ENCODE measurements at regions not wholly inside any gene's neighbourhood (a gene's known extent, or its start where the extent isn't known, plus 50 kb on each side); places are given as distances from the start of the nearest gene placed in this dataset.

DNA sequence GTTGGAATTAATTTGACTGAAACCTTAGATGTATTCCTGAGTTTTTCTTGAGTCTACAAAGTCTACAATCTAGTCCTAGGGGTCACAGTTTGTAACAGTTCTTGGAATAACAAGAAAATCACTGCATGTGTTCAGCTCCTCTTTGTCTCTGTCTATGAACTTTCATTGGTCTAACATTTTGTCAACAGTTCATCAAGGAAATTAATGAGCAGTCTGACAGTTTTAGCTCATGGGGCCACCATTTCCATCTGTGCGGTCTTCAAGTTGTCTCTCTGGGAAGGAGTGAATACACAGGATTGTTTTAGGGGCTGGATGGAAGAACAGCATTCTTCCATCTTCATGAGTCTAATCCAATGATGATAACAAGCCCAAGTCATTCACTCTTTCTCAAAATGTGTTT, 276.4 kb downstream of the TMEM167A start:
- Histone ChIP-seq H3K4me3 (no peak overlapping the region), H3K4me1 (no peaks in the 10 kb centered on the region), H3K27ac (no peak overlapping the region), H3K27me3 (replicated peaks in 1 of 7) (no peaks in the 10 kb centered on the region), H3K36me3 (no peaks in the 10 kb centered on the region), H3K9me3 (no peaks in the 10 kb centered on the region)
- TF ChIP-seq, protein P1, sequence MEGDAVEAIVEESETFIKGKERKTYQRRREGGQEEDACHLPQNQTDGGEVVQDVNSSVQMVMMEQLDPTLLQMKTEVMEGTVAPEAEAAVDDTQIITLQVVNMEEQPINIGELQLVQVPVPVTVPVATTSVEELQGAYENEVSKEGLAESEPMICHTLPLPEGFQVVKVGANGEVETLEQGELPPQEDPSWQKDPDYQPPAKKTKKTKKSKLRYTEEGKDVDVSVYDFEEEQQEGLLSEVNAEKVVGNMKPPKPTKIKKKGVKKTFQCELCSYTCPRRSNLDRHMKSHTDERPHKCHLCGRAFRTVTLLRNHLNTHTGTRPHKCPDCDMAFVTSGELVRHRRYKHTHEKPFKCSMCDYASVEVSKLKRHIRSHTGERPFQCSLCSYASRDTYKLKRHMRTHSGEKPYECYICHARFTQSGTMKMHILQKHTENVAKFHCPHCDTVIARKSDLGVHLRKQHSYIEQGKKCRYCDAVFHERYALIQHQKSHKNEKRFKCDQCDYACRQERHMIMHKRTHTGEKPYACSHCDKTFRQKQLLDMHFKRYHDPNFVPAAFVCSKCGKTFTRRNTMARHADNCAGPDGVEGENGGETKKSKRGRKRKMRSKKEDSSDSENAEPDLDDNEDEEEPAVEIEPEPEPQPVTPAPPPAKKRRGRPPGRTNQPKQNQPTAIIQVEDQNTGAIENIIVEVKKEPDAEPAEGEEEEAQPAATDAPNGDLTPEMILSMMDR (IDR thresholded peaks at IDR 0.05 in 8 of 11, conservative IDR thresholded peaks at IDR 0.05 in 3 of 11), result no peak
- TF ChIP-seq POLR2AphosphoS5 (IDR thresholded peaks at IDR 0.05) (no peak), POLR2A (IDR thresholded peaks at IDR 0.05) (no peak)
- 92 to 100% (median 98%) methylated on average over 1 of the region's 1 CpG for WGBS, 5 donors
- intact Hi-C loops (cut with DNase I; ENCODE audit: low total_unique reads), result no loop called here
- DNase-seq, result no peak

DNA sequence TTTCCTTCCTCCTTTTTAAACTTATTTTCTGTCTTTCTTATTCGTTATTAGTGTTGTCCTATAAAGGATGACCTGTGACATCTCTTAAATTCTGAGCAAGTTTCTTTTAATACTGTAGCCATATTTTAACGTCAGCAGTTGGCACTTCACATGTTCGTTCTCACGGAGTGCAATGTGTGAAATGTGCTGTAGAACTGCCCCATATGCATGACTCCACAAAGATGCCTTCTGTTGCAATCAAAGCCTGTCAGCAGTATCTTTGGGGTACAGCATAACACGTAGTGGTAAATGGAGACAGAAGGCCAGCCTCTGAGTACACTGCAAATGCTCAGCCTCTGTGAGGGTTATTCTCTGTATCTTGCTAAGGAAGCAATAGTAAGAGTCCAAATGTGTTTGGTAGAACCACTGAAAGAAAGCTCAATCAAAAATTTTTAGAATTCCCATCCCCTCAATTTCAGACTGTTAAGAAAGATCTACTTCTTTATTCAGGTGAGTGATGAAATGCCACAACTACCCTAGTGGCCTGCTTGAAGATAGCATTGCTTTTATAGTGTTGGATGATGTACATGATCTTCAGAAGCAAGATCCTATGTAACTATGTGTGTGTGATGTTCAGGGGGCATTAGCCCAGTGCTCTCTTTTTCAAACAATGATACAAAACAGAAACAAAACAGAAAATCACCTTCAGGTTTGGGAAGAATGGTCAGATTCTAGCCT, 277.7 kb downstream of the TMEM167A start:
- H3K4me3 ChIP-seq, result no peak overlapping the region
- no peaks in the 10 kb centered on the region for H3K9me3 ChIP-seq
- no peaks in the 10 kb centered on the region for H3K36me3 ChIP-seq
- H3K27ac ChIP-seq, result no peak overlapping the region
- H3K27me3 ChIP-seq (replicated peaks in 1 of 7), result no peaks in the 10 kb centered on the region
- TF ChIP-seq, protein P1 (IDR thresholded peaks at IDR 0.05 in 8 of 11, conservative IDR thresholded peaks at IDR 0.05 in 3 of 11), result no peak
- TF ChIP-seq POLR2A (IDR thresholded peaks at IDR 0.05) (no peak), POLR2AphosphoS5 (IDR thresholded peaks at IDR 0.05) (no peak)
- intact Hi-C loops (cut with DNase I; ENCODE audit: low total_unique reads), result loop anchor here (10.0 kb wide), 1 partner anchor 155 kb away; no protein-coding TSS in a partner anchor
- no peak for DNase-seq
- WGBS, 5 donors, result 61 to 74% (median 68%) methylated on average over 5 of the region's 5 CpGs
- no peaks in the 10 kb centered on the region for H3K4me1 ChIP-seq

DNA sequence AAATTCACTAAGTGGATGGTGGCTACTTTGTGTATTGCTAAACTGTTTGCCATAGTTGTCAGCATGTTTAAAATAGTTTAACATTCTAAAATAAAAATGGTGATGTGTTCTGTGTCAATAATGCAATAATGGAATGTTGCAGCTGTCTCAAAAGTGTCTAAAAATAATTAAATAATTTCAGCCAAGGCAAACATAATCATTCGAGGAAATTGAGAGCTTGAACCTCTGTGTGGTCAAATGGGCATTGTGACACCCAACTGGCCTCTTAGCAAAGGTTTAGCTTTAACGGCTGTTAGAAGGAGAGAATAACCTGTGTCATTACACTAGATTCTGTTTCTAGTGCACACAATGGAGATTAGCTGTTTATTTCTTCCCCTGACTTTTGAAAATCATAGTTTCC, 278.5 kb downstream of the TMEM167A start:
- no peak for DNase-seq
- 62 to 93% (median 73%) methylated on average over 2 of the region's 2 CpGs for WGBS, 5 donors
- intact Hi-C loops (cut with DNase I; ENCODE audit: low total_unique reads), result loop anchor here (10.0 kb wide), 1 partner anchor 154 kb away; no protein-coding TSS in a partner anchor
- no peak overlapping the region for H3K27ac ChIP-seq
- H3K4me1 ChIP-seq, result no peaks in the 10 kb centered on the region
- H3K27me3 ChIP-seq (replicated peaks in 1 of 7), result no peaks in the 10 kb centered on the region
- no peak overlapping the region for H3K4me3 ChIP-seq
- TF ChIP-seq POLR2A (IDR thresholded peaks at IDR 0.05) (no peak), POLR2AphosphoS5 (IDR thresholded peaks at IDR 0.05) (no peak)
- TF ChIP-seq, protein P1 (IDR thresholded peaks at IDR 0.05 in 8 of 11, conservative IDR thresholded peaks at IDR 0.05 in 3 of 11), result no peak
- no peaks in the 10 kb centered on the region for H3K9me3 ChIP-seq
- no peaks in the 10 kb centered on the region for H3K36me3 ChIP-seq

DNA sequence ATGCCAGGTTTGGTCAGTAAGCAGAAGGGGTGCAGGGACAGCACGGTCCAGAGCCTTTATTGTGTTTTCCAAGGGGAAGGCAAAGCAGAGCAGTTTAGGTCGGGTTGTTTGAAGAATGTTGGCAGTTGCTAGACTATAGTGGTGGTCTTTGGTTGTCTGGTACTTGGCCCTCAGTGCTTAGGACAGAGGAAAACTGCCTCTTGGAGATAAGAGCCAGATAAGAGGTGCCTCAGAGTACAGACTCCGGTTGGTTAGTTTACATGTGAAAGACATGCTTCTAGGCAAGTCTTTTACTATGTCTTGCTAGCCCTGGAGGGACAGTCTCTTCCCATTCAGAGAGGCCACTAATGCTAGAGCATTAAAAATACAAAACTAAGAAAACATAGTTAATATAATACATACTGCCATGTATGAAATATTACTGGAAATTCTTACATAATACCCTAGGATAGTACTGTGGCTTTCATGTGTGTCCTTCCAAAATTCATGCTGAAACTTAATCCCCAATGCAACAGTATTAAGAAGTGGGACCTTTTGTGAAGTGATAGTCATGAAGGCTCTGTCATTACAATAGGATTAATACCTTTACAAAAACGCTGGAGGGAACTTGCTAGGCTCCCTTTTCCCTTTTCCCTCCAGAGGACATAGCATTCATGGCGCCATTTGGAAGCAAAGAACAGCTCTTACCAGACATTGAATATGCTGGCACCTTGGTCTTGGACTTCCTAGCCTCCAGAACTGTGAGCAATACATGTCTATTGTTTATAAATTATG, 280.4 kb downstream of the TMEM167A start:
- Histone ChIP-seq H3K9me3 (peaks cover 0 to 4% (median 0%) of the 10 kb centered on the region in 8 donors), H3K4me1 (no peaks in the 10 kb centered on the region), H3K27me3 (replicated peaks in 1 of 7) (no peaks in the 10 kb centered on the region), H3K36me3 (no peaks in the 10 kb centered on the region), H3K27ac (no peak overlapping the region), H3K4me3 (no peak overlapping the region)
- 70 to 87% (median 74%) methylated on average over 5 of the region's 5 CpGs for WGBS, 5 donors
- TF ChIP-seq POLR2AphosphoS5 (IDR thresholded peaks at IDR 0.05) (no peak), POLR2A (IDR thresholded peaks at IDR 0.05) (no peak)
- TF ChIP-seq, protein P1 (IDR thresholded peaks at IDR 0.05 in 8 of 11, conservative IDR thresholded peaks at IDR 0.05 in 3 of 11), result no peak
- DNase-seq, result no peak
- intact Hi-C loops (cut with DNase I; ENCODE audit: low total_unique reads), result loop anchor here (10.0 kb wide), 1 partner anchor 152 kb away; no protein-coding TSS in a partner anchor
